Coronary artery (tissue), 2 donors: ENCODE measurements at regions not wholly inside any gene's neighbourhood (a gene's known extent, or its start where the extent isn't known, plus 50 kb on each side); places are given as distances from the start of the nearest gene placed in this dataset.

Experiments used
- DNase-seq: peaks from one replicate; pipeline ENCODE4 v3.0.0-alpha.2; 2017; ENCODE audit warnings: low spot score
- H3K27ac ChIP-seq, 2 donors: fragments of 200-600 bp; sonication (generic); one replicate each; pipeline ENCODE4 v1.5.1; 2016 to 2019
- H3K4me3 ChIP-seq: fragments of 200-600 bp; sonication (generic); 2 replicates; pipeline ENCODE4 v1.5.1; 2016; ENCODE audit warnings: mild to moderate bottlenecking, moderate library complexity
- TF ChIP-seq, protein P1 (sequence below): fragments of 200-600 bp; sonication (generic); IDR thresholded peaks from one replicate; pipeline ENCODE4 v1.5.1; 2019; ENCODE audit warnings: antibody characterized with exemption

DNA sequence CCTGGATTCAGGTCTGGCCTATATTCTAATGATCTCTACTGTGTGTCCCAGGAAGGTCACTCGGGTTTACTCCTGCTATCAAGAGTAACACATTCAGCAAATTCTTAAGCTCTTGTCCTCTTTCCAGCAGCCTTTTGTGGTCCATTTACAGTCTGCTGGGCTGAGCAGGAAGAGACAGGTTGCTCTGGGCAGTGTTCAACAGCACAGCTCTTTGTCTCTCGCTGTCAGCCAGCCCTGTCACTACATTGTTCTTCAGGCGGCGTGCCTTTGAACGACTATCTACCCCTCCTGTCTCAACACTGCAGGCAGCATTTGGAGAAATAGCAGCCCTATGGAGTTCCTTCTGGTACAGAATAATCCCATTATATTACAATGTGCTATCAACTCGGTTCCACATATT lies 192.2 kb upstream of the TBX20 start:
- H3K27ac ChIP-seq, result no peak overlapping the region
- H3K4me3 ChIP-seq, result no peak overlapping the region
- TF ChIP-seq, protein P1, sequence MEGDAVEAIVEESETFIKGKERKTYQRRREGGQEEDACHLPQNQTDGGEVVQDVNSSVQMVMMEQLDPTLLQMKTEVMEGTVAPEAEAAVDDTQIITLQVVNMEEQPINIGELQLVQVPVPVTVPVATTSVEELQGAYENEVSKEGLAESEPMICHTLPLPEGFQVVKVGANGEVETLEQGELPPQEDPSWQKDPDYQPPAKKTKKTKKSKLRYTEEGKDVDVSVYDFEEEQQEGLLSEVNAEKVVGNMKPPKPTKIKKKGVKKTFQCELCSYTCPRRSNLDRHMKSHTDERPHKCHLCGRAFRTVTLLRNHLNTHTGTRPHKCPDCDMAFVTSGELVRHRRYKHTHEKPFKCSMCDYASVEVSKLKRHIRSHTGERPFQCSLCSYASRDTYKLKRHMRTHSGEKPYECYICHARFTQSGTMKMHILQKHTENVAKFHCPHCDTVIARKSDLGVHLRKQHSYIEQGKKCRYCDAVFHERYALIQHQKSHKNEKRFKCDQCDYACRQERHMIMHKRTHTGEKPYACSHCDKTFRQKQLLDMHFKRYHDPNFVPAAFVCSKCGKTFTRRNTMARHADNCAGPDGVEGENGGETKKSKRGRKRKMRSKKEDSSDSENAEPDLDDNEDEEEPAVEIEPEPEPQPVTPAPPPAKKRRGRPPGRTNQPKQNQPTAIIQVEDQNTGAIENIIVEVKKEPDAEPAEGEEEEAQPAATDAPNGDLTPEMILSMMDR, result no peak
- no peak for DNase-seq

DNA sequence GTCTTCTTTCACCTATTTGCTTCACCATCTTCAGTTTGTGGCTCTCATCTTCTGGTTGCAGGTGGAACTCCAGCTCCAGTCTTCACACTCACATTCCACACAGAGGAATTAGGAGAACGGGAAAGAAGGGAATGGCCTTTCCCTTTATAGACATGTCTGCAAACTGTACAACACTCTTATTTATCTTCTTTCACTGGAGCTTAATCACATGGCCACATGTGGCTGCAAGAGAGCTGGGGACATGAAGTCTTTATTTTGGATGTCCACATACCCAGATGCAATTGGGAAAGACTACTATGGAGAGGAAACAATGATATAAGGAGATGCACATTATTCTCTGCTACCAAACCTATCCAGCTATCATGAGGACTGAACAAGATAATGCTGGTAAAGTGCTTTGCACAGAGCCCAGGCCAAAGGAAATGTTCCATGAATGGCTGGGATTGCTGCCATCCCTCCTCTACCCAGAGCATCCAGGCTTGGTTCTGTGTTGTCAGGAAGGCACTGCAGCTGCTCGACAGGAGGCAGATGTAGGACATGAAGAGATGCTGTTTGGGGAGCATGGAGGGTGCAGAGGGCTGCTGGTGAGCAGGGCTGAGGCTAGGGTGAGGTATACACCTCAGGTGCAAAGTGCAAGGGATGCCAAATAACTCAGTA lies 183.8 kb upstream of the TBX20 start:
- TF ChIP-seq, protein P1, result no peak

DNA sequence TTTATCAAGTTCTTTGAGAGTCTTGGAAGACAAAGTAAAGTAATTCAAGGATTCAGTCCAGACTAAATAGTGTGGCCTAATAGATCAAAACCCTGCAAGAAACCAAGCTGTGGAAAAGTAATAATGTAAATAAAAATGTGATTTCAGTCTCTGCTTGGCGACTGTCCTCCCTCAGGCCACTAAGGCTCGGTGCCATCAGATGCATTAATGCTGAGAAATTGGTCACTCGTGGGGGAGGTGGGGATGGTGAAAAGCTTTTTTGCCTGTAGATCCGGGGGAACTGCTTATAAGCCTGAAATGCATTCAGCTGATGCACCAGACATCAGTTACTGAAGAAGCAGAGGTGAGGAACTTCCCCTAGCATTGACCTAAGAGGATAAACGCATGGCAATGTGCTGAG lies 182.6 kb upstream of the TBX20 start:
- H3K27ac ChIP-seq, result no peak overlapping the region
- H3K4me3 ChIP-seq, result no peak overlapping the region
- DNase-seq, result no peak
- TF ChIP-seq, protein P1, result no peak

More for the DNA sequence above, 183.8 kb upstream of the TBX20 start:
- Histone ChIP-seq H3K27ac (no peak overlapping the region), H3K4me3 (no peak overlapping the region)
- DNase-seq, result no peak

DNA sequence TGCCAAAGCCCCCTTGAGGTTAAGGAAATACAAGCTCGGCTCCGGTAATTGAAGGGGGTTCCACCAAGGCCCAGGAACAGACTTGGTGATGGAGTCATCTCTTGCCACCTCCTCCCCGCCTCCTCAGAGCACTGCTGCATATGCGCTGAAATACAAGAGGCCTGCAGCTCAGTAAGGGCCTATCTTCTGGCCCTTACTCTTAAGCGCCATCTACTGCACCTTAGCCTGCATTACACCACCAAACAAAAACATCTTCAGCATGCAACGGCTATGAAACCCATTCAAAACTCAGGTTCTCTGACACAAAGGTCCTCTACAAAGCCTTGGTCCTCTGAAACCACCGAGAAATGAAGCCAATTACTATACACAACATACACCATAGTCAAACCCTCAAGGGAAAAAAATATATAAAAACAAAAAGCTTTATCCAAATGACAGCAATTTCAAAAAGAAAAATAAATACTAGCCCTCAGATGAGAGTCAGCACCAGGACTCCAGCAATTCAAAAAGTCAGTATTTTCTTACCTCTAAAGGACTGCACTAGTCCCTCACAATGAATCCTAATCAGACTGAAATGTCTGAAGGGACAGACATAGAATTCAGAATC lies 176.8 kb upstream of the TBX20 start:
- TF ChIP-seq, protein P1, result no peak
- no peak overlapping the region for H3K4me3 ChIP-seq
- DNase-seq, result no peak

DNA sequence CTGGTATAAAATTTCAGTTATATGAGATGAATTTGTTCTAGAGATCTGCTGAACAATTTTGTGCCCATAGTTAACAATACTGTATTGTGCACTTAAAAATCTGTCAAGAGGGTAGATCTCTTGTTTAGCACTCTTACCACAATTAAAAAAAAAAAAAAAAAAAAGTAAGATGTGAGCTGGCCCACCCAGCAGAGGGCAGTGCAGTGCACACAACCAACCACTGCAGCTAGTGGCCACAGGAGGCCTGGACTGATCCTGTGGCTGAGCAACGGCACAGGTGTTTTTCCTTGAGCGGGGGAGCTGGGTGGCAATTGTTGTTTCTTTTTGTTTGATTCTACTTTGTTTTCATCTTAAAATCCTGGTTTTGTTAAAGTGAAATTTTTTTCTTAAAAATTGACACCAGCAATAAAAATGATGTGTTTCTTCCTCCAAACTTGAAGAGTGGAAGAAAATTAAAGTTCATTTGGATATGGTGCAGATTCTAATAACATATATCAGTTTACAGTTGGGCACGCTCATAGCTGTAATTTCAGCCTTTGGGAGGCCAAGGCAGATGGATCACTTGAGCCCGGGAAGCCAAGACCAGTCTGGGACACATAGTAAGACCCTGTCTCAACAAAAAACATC lies 171.1 kb upstream of the TBX20 start:
- H3K27ac ChIP-seq, result no peak overlapping the region
- no peak for DNase-seq
- TF ChIP-seq, protein P1, result peak; percentile 31
- H3K4me3 ChIP-seq, result no peak overlapping the region

More for the DNA sequence above, 176.8 kb upstream of the TBX20 start:
- H3K27ac ChIP-seq, result no peak overlapping the region

DNA sequence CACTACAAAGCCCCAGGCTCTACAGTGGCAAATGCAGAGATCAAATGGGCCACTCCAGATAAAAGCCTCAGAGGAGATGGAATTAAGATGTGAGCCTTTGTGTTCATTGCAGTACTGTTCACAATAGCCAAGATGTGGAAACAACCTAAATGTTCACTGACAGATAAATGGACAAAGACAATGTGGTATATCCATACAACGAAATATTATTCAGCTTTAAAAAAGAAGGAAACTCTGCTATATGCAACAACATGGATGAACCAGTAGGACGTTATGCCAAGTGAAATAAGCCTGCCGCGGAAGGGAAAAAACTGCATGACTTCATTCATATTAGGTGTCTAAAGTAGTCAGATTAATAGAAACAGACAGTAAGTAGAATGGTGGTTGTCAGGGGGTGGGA lies 170.5 kb upstream of the TBX20 start:
- Histone ChIP-seq H3K27ac (no peak overlapping the region), H3K4me3 (no peak overlapping the region)
- no peak for DNase-seq
- TF ChIP-seq, protein P1, result no peak

DNA sequence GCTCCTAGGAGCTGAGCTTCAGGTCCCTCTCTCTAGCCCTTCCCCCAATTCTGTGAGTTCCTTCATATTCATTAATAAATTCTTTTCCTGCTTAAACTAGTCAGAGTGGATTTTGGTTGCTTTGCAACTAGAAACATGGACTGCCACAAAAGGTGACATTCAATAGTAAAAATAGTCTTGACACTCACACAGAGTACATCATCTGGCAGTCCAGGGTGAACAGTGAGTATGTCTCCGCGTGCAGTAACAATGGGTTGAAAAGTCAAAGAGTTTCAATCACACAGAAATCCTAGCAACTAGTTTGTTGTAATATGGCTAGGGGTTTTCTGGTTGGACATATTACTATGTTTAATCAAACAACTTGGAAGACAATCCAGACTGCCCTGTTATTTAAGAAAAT lies 168.8 kb upstream of the TBX20 start:
- no peak overlapping the region for H3K4me3 ChIP-seq
- no peak for DNase-seq
- H3K27ac ChIP-seq, result no peak overlapping the region
- TF ChIP-seq, protein P1, result no peak
